Activated CD8-positive, alpha-beta T cell treated with anti-CD3 and anti-CD28 coated beads, Interleukin-2, amount 10 ng/mL, durations not matched to agents 7 days and 5 days (primary cell): ENCODE measurements at regions not wholly inside any gene's neighbourhood (a gene's known extent, or its start where the extent isn't known, plus 50 kb on each side); places are given as distances from the start of the nearest gene placed in this dataset.
A peak's percentile ranks its signal among the peaks of the same experiment; 100 is the strongest.

Experiments used
- ATAC-seq: fragments of 150-1000 bp; cut with Tn5 transposase; one replicate; pipeline ENCODE4 v1.10.0; 2021; ENCODE audit warnings: moderate library complexity
- CTCF ChIA-PET: fragments of 350-600 bp; sonication (Branson Sonifier 250); formaldehyde crosslinking; loops from one replicate; lab custom pipeline; 2021; ENCODE audit warnings: antibody characterized with exemption; lab: Charles Lee
- POLR2A ChIA-PET: fragments of 350-600 bp; sonication (Branson Sonifier 250); formaldehyde crosslinking; loops from one replicate; lab custom pipeline; 2021; ENCODE audit warnings: antibody characterized with exemption; lab: Charles Lee
- DNase-seq: peaks from one replicate; pipeline ENCODE4 v3.0.0-alpha.2; 2020
- H3K27ac Mint-ChIP-seq: one replicate; pipeline ENCODE4 v1.8.0; 2021; ENCODE audit warnings: mild to moderate bottlenecking, mixed read lengths
- H3K27me3 Mint-ChIP-seq: one replicate; pipeline ENCODE4 v1.8.0; 2021; ENCODE audit warnings: low read depth, mixed read lengths
- H3K36me3 Mint-ChIP-seq: one replicate; pipeline ENCODE4 v1.8.0; 2021; ENCODE audit warnings: low read depth, mixed read lengths
- H3K4me1 Mint-ChIP-seq: one replicate; pipeline ENCODE4 v1.8.0; 2021; ENCODE audit warnings: low read depth, mixed read lengths
- H3K4me3 Mint-ChIP-seq: one replicate; pipeline ENCODE4 v1.8.0; 2021; ENCODE audit warnings: mild to moderate bottlenecking, mixed read lengths
- H3K9me3 Mint-ChIP-seq: one replicate; pipeline ENCODE4 v1.8.0; 2022; ENCODE audit warnings: mixed read lengths; ENCODE audit not compliant: insufficient read depth

DNA sequence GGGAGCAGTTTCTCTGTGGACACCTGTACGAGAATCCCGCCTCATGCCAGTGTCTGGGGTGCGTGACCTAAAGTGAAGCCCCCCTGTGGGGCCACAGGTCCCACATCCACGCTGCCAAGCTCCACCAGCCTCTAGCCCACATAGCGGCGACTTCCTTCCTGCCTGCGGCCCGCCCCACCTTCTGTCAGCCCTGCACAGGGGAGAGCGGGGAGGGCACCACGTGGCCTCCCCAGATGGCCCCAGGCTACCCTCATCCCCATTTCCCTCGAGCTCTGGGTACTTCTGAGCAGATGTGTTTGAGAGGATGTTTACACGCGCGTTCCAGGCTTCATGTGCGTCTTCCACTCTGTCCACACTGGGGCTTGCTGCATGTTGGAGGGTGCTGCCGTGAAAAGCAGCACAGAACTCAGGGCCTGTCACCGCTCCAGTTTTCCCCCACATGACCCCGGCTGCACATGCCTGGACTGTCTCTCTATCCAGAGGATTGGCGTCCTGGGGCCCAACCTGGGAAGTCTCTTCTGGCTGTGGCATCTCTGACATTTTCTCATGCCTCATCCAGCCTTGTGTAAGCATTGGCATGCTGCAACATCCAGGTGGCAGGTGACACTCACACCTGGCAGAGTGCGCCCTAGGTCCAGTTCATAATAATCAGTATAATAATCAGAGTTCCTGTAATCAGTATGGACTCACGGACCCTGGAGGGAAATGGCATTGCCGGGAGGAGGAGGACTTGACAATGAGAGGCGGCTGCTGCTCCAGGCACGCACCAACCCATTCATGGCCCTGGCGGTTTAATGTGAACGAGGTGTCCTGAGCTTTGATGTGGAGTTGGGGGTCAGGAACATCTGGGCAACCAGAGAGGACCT lies 146.3 kb upstream of the TWIST2 start:
- H3K4me3 Mint-ChIP-seq, result no peak overlapping the region
- CTCF ChIA-PET, result interaction anchor here (1.5 kb wide), 1 partner anchor 21 kb away, joined by 3 read pairs; no protein-coding TSS in a partner anchor
- ATAC-seq (no peak), DNase-seq (no peak)
- no peak overlapping the region for H3K27ac Mint-ChIP-seq
- no peaks in the 10 kb centered on the region for H3K4me1 Mint-ChIP-seq
- POLR2A ChIA-PET, result no interaction called here
- no peaks in the 10 kb centered on the region for H3K36me3 Mint-ChIP-seq
- no peaks in the 10 kb centered on the region for H3K9me3 Mint-ChIP-seq
- peaks cover 3% of the 10 kb centered on the region for H3K27me3 Mint-ChIP-seq

DNA sequence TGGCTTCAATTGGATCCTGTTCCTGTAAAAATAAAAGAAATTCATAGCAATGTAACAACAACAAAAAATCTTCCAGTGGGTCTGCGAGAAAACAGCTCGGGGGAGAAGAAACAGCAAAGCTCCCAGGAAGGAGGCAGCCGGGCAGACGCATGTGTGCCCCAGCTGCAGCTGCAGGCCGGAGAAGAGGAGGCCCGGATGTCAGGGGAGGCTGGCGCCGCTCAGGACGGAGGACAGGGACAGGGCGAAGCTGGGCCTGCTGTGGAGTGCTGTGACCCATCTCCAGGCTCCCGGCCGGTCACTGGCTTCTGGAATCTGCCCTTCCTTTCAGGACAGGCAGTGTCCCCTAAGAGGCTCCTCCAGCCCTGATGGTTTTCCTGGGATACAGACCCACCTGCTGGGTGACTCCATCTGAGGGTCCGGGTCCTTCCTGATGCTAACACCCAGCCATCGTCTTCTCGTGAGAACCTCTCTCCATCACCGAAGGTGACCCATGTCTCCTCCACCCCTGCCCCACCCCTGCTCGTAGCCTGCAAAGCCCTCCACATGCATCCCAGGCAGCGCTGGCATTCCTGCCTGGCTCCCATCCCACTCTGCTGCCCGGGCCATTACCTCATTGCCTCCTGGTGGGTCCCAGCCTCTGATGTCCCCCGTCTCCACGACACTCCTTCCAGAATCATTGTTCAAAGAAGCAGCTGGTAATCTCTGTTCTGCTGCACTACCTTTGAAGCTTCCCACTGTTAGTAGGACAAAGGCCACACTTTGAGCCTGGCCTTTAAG lies 145.4 kb upstream of the TWIST2 start:
- POLR2A ChIA-PET, result no interaction called here
- no peak for ATAC-seq
- Mint-ChIP-seq H3K9me3 (no peaks in the 10 kb centered on the region), H3K27me3 (peaks cover 3% of the 10 kb centered on the region), H3K4me1 (no peaks in the 10 kb centered on the region), H3K27ac (no peak overlapping the region), H3K4me3 (no peak overlapping the region), H3K36me3 (no peaks in the 10 kb centered on the region)
- CTCF ChIA-PET, result interaction anchor here (1.5 kb wide), 1 partner anchor 20 kb away, joined by 3 read pairs; no protein-coding TSS in a partner anchor
- DNase-seq, result no peak

DNA sequence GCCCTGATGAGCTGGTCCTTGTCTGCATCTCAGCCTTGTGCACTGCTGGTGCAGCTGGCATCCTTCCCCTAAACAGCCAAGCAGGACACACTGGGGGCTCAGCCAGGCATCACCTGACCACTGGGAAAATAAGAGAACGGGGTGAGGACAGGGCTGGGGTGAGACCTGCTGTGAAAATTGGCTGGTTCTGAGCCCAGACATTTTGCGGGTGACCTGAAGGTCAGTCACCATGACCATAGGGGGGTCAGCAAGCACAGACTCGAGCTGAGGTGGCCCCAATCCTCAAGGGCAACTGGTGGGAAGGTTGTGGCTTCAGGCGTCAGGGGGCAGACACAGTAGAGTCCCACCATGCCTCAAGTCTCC lies 144.9 kb upstream of the TWIST2 start:
- DNase-seq, result no peak
- ChIA-PET POLR2A (no interaction called here), CTCF (no interaction called here)
- H3K36me3 Mint-ChIP-seq, result no peaks in the 10 kb centered on the region
- H3K9me3 Mint-ChIP-seq, result no peaks in the 10 kb centered on the region
- H3K4me3 Mint-ChIP-seq, result no peak overlapping the region
- H3K27me3 Mint-ChIP-seq, result peaks cover 3% of the 10 kb centered on the region
- no peaks in the 10 kb centered on the region for H3K4me1 Mint-ChIP-seq
- no peak overlapping the region for H3K27ac Mint-ChIP-seq
- ATAC-seq, result no peak

DNA sequence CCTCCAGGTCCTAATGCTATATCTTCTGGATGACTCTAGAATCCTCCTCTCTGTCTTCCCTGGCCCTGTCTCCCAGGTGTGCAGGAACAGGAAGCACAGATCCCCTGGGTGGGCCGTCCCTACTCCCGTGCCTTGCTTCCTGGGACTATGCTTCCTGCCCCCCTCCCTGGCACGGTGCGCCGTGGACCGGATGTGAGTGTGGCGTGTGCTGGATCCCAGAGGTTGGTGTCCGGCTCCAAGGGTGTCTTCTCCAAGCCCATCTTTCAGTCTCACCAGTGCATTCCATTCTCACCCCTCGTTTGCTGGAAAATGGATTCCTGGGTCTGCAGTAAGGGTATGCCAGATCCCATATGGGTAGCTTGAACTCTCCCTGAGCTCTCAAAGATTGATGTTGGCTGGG lies 144.4 kb upstream of the TWIST2 start:
- H3K4me3 Mint-ChIP-seq, result no peak overlapping the region
- ChIA-PET CTCF (no interaction called here), POLR2A (no interaction called here)
- ATAC-seq, result no peak
- DNase-seq, result no peak
- no peaks in the 10 kb centered on the region for H3K9me3 Mint-ChIP-seq
- no peaks in the 10 kb centered on the region for H3K4me1 Mint-ChIP-seq
- H3K27ac Mint-ChIP-seq, result no peak overlapping the region
- H3K27me3 Mint-ChIP-seq, result peaks cover 4% of the 10 kb centered on the region
- no peaks in the 10 kb centered on the region for H3K36me3 Mint-ChIP-seq

DNA sequence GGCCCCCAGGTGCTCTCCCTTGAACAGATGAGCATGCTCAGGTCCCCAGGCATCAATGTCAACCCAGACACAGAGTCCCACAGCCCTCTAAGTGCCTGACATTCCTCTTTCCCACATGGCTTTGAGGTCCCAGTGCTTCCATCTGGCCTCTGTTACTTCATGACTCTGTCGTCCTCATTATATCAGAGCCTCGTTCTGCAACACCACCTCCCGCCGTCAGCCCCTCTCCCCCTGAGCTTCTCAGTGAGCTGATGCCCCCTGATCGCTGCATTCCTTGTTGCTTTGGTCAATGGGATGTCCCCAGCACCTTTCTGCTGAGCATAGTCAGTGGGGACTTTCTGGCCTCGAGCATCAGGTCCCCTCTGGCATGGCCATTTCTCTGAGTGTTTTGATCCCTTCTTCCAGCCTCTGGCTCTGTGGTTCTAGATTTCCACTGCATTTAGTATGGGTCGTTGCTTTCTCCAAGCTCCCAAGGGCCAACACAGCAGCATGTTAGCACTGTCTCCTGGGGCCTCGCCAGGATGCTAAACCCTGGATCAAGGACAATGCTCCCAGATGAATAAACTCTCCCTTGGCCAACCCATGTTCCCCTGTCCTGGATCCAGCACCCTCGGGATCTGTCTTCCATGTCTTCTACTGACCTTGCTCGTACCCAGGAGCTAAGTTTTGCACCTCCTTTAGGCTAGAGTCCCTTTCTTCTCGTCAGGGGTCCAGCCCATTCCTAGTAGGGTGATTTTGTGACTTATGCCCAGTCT lies 143.2 kb upstream of the TWIST2 start:
- Mint-ChIP-seq H3K4me3 (no peak overlapping the region), H3K9me3 (no peaks in the 10 kb centered on the region), H3K27ac (no peak overlapping the region), H3K27me3 (peaks cover 7% of the 10 kb centered on the region), H3K4me1 (no peaks in the 10 kb centered on the region), H3K36me3 (no peaks in the 10 kb centered on the region)
- ChIA-PET POLR2A (no interaction called here), CTCF (no interaction called here)
- ATAC-seq (no peak), DNase-seq (no peak)

DNA sequence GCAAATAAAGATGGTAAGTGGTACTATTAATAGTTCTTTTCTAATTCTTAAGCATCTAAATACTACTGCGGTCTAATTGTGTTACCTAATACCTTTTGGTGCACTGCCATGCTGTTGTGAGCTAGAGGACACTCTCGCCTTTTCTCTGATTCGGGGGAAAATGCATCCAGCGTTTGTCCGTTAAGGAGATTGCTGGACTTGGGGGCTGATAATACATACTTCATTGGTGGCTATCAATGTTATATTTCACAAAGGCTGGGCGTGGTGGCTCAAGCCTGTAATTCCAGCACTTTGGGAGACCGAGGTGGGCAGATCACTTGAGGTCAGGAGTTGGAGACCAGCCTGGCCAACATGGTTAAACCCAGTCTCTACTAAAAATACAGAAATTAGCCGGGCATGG lies 141.7 kb upstream of the TWIST2 start:
- ChIA-PET POLR2A (no interaction called here), CTCF (no interaction called here)
- Mint-ChIP-seq H3K4me1 (no peaks in the 10 kb centered on the region), H3K9me3 (no peaks in the 10 kb centered on the region), H3K4me3 (no peak overlapping the region), H3K27ac (no peak overlapping the region), H3K36me3 (no peaks in the 10 kb centered on the region), H3K27me3 (peaks cover 7% of the 10 kb centered on the region)
- DNase-seq (no peak), ATAC-seq (no peak)

DNA sequence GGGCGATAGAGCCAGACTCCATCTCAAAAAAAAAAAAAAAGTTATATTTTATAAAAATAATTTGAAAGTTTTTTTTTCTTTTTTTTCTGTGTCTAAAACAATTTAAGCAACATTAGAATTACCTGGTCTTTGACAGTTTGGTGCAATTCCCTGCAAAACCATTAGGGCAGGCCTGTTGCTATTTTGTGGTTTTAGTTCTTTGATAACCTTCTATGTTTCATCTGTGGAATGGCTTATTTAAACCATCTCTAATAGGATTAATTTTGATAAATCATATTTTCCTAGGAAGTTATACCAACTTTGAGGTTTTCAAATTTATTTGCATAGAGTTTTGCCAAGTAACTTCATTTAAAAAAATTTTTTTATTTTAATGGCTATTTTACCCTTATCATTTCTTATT lies 141.2 kb upstream of the TWIST2 start:
- ChIA-PET POLR2A (no interaction called here), CTCF (no interaction called here)
- Mint-ChIP-seq H3K27ac (no peak overlapping the region), H3K9me3 (no peaks in the 10 kb centered on the region), H3K27me3 (peaks cover 7% of the 10 kb centered on the region), H3K4me3 (no peak overlapping the region), H3K36me3 (no peaks in the 10 kb centered on the region), H3K4me1 (no peaks in the 10 kb centered on the region)
- ATAC-seq, result no peak
- DNase-seq, result no peak

DNA sequence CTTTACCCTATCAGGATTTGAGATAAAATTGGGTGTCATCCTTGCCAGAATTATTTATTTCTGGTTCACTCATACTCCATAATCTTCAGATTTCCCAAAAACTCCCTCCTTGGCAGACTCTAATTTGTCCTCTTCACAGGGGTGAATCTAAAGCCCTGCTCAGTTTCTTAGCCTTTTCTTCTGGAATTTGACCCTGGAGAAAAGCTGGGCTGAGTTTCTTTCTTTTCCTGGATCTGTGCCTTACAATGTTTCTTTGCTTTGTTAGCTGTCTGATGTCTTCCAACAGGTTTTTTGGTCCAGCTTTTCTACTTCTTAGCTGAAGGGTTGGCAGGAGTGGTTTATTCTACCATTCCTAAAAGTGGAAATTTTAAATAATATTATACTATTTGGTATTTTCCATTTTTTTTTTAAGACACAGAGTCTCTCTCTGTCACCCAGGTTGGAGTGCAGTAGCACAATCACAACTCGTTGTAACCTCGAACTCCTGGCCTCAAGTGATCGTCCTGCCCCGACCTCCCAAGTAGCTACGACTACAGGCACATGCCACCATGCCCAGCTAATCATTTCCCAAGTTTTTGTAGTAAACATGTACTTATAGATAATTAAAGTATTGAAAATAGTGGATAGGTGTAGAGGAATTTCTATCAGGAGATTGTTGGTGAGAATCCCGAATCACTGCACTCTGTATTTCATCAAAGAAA lies 138.4 kb upstream of the TWIST2 start:
- CTCF ChIA-PET, result no interaction called here

DNA sequence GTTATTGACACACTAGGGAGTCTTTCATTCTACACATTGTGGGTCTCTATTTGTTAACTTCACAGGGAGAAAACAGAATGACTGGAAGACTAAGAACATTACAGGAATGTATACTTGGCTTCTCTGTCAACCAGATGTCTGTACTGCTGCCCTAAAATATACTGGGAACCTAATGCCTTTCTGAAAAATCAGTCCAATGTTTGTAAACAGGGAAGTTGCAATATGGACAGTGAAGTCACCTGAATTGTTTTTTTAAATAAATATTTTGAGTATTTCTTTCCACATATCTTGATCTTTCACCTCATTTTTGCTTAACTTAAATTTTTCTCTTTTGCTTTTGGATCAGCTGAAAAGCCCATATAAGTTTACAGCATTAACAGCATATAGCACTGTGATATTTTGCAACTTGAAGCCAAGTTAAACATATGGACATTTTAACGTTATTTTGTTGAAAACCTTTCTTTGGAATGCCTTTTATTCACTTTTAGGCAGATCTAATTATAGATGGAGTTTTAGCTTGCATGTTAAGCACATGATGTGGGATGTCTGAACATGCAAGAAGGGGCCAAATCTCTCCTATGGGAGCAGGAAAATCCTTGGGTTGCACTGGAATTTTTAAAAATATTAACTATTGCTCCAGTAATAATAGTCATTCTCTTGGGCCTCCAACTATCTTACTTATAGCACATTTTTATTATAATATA lies 137.7 kb upstream of the TWIST2 start:
- H3K36me3 Mint-ChIP-seq, result no peaks in the 10 kb centered on the region

More for the DNA sequence above, 138.4 kb upstream of the TWIST2 start:
- ATAC-seq, result no peak
- no peak overlapping the region for H3K27ac Mint-ChIP-seq
- DNase-seq, result no peak
- POLR2A ChIA-PET, result no interaction called here
- H3K36me3 Mint-ChIP-seq, result no peaks in the 10 kb centered on the region
- no peak overlapping the region for H3K4me3 Mint-ChIP-seq
- H3K4me1 Mint-ChIP-seq, result no peaks in the 10 kb centered on the region
- H3K27me3 Mint-ChIP-seq, result peaks cover 7% of the 10 kb centered on the region
- no peaks in the 10 kb centered on the region for H3K9me3 Mint-ChIP-seq

DNA sequence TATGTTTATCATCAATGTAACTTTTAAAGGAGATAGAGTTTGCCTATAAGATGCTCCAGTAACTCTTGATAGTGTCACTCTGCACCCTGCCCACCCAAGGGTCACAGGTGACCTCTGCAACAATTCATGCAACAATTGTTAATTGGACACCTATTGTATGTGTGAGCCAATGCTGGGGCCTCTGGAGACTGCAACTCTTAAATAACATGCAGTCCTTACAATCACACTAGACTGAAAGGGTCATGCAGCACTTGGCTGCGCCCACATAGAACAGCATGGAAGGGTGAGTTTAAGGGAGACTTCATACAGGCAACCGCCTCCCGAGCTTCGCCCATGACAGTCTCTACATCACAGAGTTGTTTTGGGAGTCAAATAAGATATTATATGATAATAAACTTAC lies 137.1 kb upstream of the TWIST2 start:
- ChIA-PET CTCF (no interaction called here), POLR2A (no interaction called here)
- Mint-ChIP-seq H3K27me3 (peaks cover 8% of the 10 kb centered on the region), H3K4me3 (no peak overlapping the region), H3K36me3 (no peaks in the 10 kb centered on the region), H3K9me3 (no peaks in the 10 kb centered on the region), H3K4me1 (no peaks in the 10 kb centered on the region), H3K27ac (no peak overlapping the region)
- ATAC-seq (no peak), DNase-seq (peak; percentile 15)

More for the DNA sequence above, 137.7 kb upstream of the TWIST2 start:
- POLR2A ChIA-PET, result no interaction called here
- Mint-ChIP-seq H3K9me3 (no peaks in the 10 kb centered on the region), H3K27me3 (peaks cover 7% of the 10 kb centered on the region), H3K4me1 (no peaks in the 10 kb centered on the region), H3K4me3 (no peak overlapping the region), H3K27ac (no peak overlapping the region)
- CTCF ChIA-PET, result no interaction called here
- DNase-seq, result no peak
- no peak for ATAC-seq

DNA sequence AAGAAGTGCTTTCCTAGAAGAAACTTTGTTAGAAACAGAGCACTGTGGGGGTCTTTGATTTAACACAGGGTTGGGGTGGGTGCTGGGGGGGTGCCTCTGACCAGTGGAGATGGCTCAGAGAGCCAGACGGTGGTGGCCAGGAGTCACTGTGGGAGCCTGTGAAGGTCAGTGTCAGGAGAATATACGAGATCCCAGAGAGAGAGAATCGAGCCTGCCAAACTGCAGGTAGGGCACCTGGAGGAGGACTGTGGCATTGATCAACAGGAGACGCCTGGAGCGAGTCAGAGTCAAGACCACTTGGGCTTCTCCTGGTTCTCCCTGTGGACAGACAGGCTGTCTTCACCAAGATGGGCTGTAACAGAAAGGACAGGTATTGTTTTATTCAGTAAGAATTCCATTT lies 136.5 kb upstream of the TWIST2 start:
- CTCF ChIA-PET, result no interaction called here
- Mint-ChIP-seq H3K9me3 (no peaks in the 10 kb centered on the region), H3K27me3 (peaks cover 7% of the 10 kb centered on the region), H3K4me3 (no peak overlapping the region), H3K27ac (no peak overlapping the region), H3K36me3 (no peaks in the 10 kb centered on the region), H3K4me1 (no peaks in the 10 kb centered on the region)
- POLR2A ChIA-PET, result no interaction called here
- DNase-seq (peak; percentile 5), ATAC-seq (no peak)
